Nucleus accumbens (tissue), 56 donors: ENCODE measurements at regions not wholly inside any gene's neighbourhood (a gene's known extent, or its start where the extent isn't known, plus 50 kb on each side); places are given as distances from the start of the nearest gene placed in this dataset.

Experiments
- DNase-seq, 56 donors: peaks; one replicate each; lab custom pipeline; 2025; lab: John Stamatoyannopoulos, UW

DNA sequence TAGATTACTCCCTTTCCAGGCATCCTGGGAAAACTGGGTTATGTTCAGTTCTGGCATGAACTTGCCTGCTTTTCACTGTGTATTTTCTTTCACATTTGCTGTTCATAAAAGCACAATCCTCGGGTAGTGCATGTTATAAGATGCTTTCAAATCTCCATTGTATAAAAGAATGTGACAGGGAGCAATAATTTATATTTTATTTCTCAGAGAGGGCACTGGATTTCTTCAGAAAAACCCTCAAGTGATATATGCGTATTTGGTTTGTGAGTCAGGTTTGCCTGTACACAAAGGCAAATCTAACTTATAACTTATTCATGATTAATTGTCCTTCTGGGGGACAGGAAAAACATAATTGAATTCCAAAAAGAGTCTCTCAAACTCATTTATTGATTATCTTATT, 440.7 kb upstream of the MMADHC start:
- DNase-seq: no peak

DNA sequence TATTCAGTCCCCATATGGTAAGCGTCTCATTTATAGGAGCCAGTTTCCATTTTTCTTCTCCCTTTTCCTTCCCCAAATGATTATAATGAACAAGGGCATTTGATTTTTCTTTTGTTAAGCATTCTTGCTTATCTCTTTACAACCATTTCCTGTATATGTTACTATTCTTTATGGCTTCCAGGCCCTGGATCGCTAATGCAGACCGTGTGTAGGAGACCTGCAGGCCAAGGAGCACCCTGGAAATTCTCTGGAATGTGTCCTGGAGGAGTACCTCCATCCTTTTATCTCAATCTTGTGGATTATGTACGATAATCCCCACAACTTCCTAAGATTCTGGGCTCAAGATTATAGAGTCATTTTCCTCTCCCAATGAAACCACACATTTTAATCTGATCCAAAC, 439.6 kb upstream of the MMADHC start:
- no peak for DNase-seq

DNA sequence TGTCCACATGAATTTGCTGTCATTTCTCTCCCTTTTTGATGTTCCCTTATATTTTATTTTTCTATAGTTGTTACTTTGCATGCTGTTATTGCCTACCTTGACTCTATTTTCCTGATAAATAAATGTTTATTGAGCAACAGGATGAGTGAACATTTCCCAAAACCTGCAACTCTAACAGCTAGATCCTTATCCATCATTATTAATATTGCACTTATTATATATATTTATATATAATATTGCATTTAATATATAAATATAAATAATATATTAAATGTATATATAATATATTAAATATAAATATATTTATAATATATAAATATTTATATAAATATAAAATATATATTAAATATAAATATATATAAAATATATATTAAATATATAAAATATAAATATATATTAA, 436.1 kb upstream of the MMADHC start:
- no peak for DNase-seq

DNA sequence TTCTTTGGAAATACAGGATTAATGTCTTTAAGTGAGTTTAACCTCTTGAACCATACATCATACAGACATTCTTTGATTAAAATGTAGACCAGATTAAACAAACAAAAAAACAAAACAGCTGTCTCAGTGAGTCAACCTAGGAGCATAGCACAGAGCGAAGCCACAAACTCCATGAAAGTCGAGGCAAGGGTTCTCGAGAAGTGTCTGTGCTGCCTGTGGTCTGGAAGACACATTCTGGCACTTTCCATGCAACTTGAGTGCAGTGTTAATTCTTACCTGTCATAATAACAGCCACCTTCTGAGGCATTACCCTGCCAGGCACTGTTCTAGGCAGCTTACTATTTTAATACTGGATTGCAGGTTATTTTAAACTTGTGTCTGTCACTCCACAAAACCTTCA, 435.5 kb upstream of the MMADHC start:
- no peak for DNase-seq

DNA sequence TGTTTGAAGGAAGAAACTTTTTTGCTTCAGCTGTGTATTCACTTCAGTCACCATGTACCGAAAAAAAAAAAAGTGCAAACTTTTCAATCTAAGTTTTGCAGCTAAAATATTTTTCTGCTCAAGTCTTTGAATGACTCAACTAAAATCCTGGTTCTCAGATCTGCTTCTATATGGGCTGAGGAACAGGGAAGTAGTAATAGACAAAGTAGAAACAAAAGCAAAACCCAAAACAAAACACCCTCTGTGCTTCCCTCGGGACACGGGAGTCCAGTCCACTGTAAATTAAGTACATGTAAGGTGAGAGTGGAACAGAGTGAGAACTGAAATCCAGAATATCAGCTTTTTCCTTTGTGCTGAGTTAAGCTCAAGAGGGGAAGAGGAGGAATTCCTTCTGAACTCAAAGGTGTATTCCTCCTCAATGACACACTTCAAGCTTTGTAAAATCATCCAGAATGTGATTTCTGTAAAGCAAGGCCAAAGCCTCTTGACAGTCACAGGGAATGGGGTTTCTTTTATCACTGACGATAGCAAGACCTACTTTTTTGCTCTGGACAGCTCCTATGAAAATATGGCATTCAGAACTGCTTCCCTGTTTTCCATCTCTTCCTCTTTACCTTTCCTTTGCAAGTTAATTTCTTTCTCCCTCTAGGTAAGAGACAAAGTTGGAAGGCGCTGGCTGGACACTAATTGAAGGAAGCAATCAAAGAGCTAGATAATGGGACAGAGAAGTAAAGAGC, 433.5 kb upstream of the MMADHC start:
- no peak for DNase-seq

DNA sequence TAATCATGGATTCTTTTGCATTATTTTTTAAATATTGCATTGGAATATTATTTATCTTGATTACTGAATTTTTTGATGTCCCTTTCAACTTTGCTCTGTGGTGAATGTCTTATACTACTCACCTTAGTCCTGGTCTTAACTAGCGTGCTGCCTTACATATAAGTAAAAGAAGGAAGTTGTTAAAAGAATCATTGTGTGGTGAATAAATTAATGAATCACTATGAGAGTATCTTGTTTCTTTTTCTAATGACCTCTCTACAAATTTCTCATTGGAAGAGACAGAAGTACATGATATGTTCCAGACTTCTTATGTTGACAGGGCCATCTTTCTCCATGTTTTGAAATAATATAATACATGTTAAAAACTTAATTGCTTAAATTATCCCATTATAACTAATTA, 432.6 kb upstream of the MMADHC start:
- DNase-seq: no peak

DNA sequence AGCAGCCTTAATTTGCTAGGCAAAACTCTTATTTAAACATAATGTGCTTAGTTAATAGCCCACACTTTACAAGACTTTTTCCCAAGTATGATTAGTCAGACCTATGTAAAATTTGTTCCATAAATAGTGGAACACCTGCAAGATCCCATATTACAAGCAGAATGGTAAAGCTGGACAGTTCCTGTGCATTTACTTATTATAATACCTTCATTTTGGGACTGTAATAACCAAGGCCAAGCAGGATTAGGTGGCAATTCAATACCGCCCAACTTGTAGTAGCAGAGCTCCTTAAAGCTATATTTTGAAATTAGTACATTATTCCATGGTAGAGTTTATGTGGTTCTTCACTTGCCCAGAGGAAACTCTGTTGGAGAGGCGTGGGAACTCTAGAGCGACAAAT, 431.5 kb upstream of the MMADHC start:
- DNase-seq: no peak

DNA sequence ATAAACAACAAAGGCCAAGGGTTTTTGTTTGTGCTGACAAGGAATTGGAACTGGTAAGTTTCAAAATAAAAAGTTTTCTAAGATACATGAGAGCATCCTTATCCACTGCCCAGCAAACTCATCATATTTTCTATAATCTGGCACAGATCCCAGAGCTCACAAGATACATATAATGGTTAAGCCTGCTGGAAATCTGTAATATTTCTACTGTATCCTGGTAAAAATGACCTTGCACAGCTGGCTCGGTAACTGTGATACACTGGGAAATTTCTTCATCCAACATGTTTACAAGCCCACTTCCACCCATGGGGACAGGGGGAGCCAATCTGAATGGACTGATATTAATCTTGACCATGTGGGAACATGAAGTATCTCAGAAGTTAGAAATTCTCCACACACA, 425.4 kb upstream of the MMADHC start:
- DNase-seq: no peak

DNA sequence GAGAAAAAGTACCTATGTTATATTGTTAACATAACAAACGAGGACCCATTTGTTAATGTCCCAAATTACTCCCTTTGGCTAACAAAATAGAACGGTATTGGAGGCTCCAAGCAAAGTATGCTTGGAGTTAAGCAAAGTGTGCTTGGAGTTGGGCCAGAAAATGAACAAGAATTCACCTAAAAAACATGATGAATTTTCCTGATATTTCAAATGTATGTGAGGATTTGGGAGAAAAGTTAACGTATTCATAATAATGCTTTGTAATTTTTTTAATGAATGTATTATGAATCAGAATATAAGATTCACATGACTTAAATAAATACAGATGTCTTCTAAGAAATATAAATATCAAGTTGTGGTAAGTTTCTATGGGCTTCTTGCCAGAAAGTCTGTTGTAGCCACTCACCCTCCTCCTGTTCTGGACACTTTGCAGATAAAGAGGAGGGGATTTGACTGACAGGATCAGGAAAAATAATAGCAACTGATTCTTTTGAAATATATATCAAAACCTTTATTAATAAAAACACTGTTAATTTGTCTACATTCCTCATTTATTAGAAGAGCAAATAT, 423.7 kb upstream of the MMADHC start:
- no peak for DNase-seq

DNA sequence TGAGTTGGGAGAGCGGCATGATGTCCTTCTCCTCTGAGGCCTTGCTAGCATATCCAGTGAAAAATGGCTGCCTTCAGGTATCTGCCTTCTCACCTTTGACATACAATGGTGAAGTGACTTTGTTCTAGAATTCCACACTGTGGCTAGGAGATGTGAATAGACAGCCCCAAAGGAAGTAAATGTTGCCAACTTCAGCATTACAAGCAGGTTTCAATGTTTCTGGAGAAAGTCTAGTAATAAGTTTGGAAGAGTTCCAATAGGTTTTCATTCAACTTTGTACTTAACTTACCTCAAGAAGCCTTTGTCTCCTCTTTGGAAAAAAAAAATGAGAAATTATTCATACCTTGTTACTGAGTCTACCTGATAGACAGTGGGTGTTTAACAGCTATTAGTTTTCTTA, 421.3 kb upstream of the MMADHC start:
- no peak for DNase-seq

DNA sequence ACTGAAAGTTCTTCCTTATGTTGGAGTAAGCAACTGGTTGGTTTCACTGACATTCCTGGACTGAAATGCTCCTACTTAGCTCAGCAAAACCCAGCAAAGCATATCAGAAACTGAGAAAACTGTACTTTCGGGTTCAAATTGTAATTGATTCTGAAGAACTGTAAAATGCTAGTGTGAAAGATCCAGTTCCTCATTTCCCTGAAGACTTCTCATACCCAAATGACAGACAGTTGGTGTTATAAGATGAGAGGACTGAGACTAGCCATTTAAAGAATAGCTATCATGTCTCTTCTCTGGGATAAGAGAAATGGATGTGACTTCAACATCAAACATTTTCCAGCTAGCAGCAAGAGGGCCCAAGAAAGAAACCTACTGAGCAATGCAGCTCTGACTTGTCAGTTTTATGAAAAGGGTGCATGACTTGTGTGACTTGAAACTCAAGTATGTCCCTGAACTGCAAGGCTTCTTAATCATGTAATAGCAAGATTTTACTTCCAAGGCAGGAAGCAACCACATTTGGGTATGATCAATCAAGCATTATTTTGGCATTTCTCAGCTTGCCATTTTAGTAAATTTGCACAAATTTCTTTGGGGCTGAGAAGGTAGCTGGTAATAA, 420.3 kb upstream of the MMADHC start:
- DNase-seq: no peak

DNA sequence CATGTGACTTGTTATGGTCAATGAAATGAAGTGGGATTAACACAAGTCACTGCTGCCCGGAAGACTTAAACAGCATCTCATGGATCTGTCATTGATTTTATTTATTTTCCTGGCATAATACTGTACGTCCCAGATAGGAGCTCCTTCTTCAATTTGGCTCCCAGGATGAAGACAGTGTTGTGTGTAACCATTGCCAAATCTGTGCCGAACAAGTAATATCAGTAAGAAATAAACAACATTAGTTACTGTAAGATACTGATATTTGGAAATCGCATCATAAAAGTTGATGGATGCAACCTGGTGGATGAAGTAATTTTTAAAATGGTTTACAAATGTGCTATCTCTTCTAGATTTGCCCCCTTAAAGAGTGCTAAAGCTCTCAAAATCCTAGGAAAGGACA, 419.0 kb upstream of the MMADHC start:
- no peak for DNase-seq

DNA sequence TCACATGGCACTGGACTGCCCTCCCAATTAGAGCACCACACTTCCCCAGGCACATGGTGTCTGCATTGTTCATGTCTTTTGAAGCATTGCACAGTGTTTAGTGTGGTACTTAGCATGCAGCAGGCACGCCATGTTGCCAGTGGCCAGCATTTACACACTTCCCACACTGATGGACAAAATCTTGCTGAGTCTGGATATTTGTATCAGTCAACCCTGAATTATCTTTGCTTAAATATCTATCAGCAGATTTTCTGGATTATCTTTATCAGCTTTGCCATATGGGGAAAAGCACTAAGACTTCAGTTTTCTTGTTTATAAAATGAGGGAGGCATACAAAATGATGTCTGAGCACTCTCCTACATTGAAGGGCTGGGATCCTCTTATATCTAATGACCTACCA, 416.0 kb upstream of the MMADHC start:
- no peak for DNase-seq

DNA sequence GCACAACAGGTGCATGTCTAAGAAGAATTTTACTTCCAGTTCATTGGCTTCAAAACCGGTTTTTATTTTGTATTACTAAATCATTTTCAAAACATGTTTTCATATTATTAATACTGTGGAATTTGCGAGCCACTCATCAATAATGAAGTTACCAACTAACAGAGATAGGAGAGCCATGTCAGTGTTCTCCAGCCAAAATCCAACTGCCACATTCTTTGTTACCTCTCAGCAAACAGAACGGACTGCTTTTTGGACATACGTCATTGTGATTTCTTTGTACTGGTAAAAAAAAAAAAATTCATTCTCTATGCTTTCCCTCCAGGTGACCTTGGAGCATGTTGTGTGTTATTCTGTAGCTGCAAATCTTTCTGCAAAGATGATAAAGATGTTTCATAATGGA, 414.2 kb upstream of the MMADHC start:
- no peak for DNase-seq

DNA sequence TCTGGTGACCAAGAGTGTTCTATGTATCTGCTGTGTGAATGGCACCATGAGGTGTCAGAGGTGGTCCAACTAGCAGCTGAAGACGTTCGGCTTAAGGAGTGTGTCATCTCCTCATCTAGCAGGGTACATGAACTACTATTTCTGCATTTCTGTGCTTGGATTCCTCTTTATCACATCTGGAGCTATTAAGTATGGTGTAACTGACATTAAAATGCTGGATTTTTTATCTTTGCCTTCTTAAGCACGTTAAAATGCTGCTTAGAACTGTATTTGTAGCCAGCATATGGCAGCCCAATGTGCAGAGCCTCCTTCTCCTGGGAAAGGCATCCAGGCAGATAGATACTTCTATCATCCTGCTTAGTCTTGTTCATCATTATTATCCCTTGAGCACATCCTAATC, 409.3 kb upstream of the MMADHC start:
- no peak for DNase-seq

DNA sequence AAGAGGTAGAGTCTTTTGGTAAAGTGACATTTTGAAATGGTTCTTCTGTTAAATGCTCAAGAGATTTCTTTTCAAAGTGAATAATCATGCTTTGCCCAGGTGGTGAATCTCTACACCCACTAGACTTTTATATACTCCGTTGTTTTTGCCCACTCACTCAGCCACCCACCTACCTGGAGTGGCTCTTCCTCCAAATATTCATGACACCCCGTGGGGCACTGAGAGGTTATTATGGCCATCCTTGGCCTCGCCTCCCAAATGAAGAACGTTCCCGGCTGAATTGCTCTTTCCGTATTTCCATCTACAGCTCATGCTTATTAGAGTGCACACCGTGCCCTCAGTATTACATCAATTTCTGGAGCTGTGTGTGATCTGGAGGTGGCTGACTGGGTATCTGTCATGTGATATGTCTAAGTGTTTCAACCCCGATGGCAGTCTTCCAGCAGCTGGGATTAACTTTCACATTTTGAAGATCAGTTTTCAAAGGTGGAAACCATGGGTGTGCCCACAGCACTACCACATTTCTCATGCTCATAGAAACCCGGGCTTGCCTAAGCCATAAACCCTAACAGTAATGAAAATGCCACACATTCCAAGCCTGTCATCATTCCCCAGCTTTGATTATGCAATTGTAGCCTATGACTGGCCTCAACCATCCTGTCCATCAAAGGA, 406.6 kb upstream of the MMADHC start:
- DNase-seq: no peak

DNA sequence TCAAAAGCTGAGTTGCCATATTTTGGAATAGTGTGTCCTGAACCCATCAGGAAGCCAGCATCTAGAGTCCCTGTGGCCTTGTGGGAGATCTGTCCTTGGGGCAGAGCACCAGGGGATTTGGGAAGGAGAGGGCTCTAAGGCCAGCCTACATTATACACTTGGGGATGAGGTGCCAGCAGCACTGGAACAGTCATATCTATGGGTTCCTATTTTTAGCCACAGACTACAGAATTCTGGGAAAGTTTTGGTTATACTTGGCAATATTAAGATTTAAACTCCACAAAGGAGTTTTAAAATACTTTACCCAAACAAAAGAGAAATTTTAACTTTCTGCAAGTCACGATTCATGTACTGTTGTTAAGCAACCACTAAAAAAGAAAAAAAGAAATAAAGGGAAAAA, 405.7 kb upstream of the MMADHC start:
- no peak for DNase-seq

DNA sequence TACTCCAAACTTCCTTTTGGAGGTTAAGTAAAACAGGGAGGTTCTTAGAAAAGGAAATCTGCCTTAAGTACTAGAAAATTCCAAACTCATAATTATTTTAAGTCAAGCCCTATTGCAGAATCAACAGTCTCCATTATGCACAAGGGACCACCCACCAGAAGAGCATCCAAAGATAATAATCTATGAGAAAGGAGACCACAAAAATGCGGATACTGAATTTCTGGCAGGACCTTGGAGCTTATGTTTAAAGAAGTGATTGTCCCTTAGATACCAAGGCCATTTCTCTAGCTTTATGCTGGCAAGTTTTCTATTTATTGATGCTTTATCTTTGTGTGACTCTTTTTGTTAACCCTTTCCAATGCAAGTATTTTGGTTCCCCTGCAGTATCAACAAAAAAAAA, 404.0 kb upstream of the MMADHC start:
- no peak for DNase-seq

DNA sequence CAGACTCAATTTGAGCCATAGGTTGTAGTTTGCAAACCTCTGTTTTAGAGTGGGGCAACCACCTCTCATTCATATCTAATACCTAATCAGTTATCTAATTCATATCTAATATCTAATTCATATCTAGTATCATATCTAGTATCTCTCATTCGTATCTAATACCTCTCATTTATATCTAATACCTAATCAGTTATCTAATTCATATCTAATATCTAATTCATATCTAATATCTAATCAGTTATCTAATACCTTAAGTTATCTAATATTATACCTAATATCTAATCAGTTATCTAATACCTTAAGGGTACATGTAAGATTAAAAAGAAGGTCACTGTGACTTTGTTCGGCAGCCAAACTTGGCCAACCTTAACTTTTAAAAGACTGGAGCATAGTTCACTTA, 403.4 kb upstream of the MMADHC start:
- no peak for DNase-seq

DNA sequence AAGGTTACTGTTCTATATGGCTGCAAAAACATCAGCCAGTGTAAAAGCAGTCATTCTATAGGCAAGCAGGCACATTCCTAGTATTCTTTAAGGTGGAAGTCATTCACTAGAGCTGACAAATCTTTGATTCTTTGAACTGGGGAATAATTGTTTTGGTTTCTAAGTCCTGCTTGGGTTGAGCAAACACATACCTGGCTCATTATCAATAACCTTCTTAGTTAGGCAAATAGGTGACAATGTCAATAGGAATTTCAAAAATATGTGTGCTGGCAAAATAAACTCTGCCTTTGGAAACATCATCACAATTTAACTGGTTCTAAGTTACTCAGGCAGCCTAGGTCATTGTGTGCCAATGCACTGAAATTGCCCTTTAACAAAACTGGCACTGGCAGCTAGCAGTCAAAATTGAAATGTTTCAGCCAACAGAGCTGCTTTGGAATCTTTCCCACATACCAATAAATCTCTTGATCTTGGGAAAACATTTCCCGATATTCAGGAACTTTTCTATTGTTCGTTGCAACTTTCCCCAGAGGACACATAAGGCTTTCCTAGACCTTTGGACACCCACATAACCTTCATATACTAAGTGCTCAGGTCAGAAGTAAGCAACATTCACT, 402.0 kb upstream of the MMADHC start:
- no peak for DNase-seq

DNA sequence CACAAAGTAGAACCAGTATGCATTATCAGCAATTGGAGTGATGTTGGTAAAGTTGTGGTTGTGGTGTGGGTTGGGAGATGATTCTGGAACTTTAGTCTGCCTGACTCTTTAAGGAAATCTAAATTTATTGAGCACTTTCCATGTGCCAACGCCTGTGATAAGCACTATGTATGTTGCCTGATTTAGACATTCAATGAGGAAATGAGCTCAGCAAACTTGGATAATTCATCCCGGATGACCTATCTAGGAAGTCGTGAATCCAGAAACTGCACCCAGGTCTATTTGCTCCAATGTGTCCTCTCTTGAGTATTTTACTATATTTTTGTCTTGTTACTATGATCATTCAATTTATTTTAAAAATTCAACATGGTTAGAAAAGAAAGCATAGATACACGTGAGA, 400.8 kb upstream of the MMADHC start:
- no peak for DNase-seq
